ENCODE measurements at regions not wholly inside any gene's neighbourhood (a gene's known extent, or its start where the extent isn't known, plus 50 kb on each side); places are given as distances from the start of the nearest gene placed in this dataset.
"Not testable (repeated sequence)": the region's sequence is repeated elsewhere in the genome, so short reads cannot be mapped to it uniquely, and the experiment has no call there.

GRCh38 chr10:106308284-106308683 is 856.2 kb downstream of the SORCS1 start:
- Mint-ChIP-seq H3K4me1 (no peaks in the 10 kb centered on the region), H3K36me3 (ENCODE audit: insufficient read depth) (no peaks in the 10 kb centered on the region), H3K4me3 (no peak overlapping the region), H3K27me3 (no peaks in the 10 kb centered on the region), H3K9me3 (peaks cover 17% of the 10 kb centered on the region), H3K27ac (ENCODE audit: low read depth) (no peak overlapping the region)
- DNase-seq (ENCODE audit: low spot score in 2 of 2), result no peak
- no peak for ATAC-seq (replicated peaks; ENCODE audit: extremely low read depth, poor library complexity, severe bottlenecking)

- ATAC-seq (replicated peaks; ENCODE audit: extremely low read depth, poor library complexity, severe bottlenecking) (no peak), DNase-seq (ENCODE audit: low spot score in 2 of 2) (no peak)
- Mint-ChIP-seq H3K27ac (ENCODE audit: low read depth) (no peak overlapping the region), H3K9me3 (peaks cover 6% of the 10 kb centered on the region), H3K4me1 (no peaks in the 10 kb centered on the region), H3K36me3 (ENCODE audit: insufficient read depth) (no peaks in the 10 kb centered on the region), H3K27me3 (no peaks in the 10 kb centered on the region), H3K4me3 (no peak overlapping the region)
Observed at GRCh38 chr10:106304056-106304455, 860.5 kb downstream of the SORCS1 start.

DNA sequence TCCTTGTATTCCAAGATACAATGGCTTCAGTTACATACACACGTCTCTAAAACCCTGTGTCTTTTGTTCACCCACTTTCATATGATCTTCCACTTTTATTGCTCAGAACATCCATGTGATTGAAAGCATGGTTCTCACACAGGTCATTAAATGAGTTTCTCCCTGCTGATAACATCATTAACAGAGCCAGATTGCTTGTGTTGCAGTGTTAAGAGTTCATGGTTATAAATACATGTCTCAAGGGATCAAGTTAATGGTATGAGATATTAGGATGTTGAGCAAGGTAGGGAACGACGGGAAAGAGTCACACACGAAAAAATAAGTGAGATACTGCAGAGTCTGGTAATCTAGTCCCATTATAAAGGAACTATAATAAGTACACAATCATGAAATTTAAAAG is 861.5 kb downstream of the SORCS1 start:
- no peak overlapping the region for H3K27ac Mint-ChIP-seq (ENCODE audit: low read depth)
- H3K27me3 Mint-ChIP-seq, result no peaks in the 10 kb centered on the region
- H3K4me1 Mint-ChIP-seq, result no peaks in the 10 kb centered on the region
- ATAC-seq (replicated peaks; ENCODE audit: extremely low read depth, poor library complexity, severe bottlenecking) (no peak), DNase-seq (ENCODE audit: low spot score in 2 of 2) (no peak)
- H3K36me3 Mint-ChIP-seq (ENCODE audit: insufficient read depth), result no peaks in the 10 kb centered on the region
- H3K4me3 Mint-ChIP-seq, result no peak overlapping the region
- peaks cover 6% of the 10 kb centered on the region for H3K9me3 Mint-ChIP-seq

DNA sequence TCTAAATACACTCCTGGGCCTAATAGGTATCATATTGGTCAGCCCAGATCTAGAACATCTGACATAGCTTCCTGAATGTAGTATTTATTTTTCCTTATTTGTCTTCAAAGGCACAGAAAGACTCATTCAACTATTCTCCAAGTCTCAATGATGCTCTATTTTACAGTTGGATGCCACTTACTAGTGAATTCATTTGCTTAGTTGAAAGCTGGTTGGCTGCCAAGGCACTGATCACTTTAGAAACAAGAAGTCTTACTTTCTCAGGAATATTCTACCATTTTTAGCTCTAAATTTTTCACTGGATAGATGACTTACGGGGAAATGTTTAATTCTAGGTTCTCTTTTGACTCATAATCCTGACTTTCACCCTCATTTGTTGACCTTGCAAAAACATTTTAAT is 863.4 kb downstream of the SORCS1 start:
- ATAC-seq (replicated peaks; ENCODE audit: extremely low read depth, poor library complexity, severe bottlenecking), result no peak

DNA sequence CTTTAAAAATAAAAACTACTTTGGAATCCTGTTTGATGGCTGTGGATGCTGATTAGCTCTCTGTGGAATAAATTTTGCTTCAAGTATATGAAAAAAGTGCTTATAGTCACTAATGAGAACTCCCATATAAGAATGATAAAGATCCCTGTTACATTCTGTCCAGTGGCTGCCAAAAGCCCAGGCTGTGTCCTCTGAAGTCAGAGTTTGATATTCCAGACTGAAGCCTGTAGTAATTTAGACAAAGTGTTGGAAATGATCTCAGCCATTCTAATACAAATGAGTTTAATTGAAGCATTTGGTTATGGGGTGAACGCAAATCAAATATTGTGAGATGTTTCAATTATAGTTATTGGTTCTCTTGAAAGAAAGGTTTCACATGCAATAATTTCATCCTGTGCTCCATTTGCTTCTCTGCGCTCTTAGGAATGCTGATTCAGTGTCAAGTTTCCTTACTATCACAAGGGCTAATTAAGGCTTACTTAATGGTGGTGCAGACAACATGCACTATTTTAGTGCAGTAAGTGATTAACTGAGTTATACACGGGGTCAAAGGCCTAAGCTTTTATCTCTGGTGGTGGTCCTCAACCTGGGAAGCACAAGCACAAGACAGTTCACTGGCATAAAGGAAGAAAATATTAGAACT is 867.6 kb downstream of the SORCS1 start:
- ATAC-seq (replicated peaks; ENCODE audit: extremely low read depth, poor library complexity, severe bottlenecking) (no peak), DNase-seq (ENCODE audit: low spot score in 2 of 2) (no peak)
- Mint-ChIP-seq H3K4me1 (no peaks in the 10 kb centered on the region), H3K27ac (ENCODE audit: low read depth) (no peak overlapping the region), H3K4me3 (no peak overlapping the region), H3K9me3 (peaks cover 9% of the 10 kb centered on the region), H3K27me3 (no peaks in the 10 kb centered on the region), H3K36me3 (ENCODE audit: insufficient read depth) (no peaks in the 10 kb centered on the region)

More for the DNA sequence above, 863.4 kb downstream of the SORCS1 start:
- Mint-ChIP-seq H3K27ac (ENCODE audit: low read depth) (no peak overlapping the region), H3K4me3 (no peak overlapping the region), H3K9me3 (peaks cover 6% of the 10 kb centered on the region), H3K27me3 (no peaks in the 10 kb centered on the region), H3K36me3 (ENCODE audit: insufficient read depth) (no peaks in the 10 kb centered on the region), H3K4me1 (no peaks in the 10 kb centered on the region)
- no peak for DNase-seq (ENCODE audit: low spot score in 2 of 2)

- no peaks in the 10 kb centered on the region for H3K27me3 Mint-ChIP-seq
- H3K36me3 Mint-ChIP-seq (ENCODE audit: insufficient read depth), result no peaks in the 10 kb centered on the region
- peaks cover 42% of the 10 kb centered on the region for H3K9me3 Mint-ChIP-seq
- H3K4me3 Mint-ChIP-seq, result no peak overlapping the region
- DNase-seq (ENCODE audit: low spot score in 2 of 2) (no peak), ATAC-seq (replicated peaks; ENCODE audit: extremely low read depth, poor library complexity, severe bottlenecking) (no peak)
- H3K4me1 Mint-ChIP-seq, result no peaks in the 10 kb centered on the region
- H3K27ac Mint-ChIP-seq (ENCODE audit: low read depth), result no peak overlapping the region
Observed at GRCh38 chr10:106284802-106285587, 879.5 kb downstream of the SORCS1 start.

GRCh38 chr10:106280896-106281460 is 883.5 kb downstream of the SORCS1 start:
- Mint-ChIP-seq H3K36me3 (ENCODE audit: insufficient read depth) (no peaks in the 10 kb centered on the region), H3K9me3 (peaks cover 43% of the 10 kb centered on the region), H3K27me3 (no peaks in the 10 kb centered on the region), H3K4me1 (no peaks in the 10 kb centered on the region), H3K4me3 (no peak overlapping the region), H3K27ac (ENCODE audit: low read depth) (no peak overlapping the region)
- ATAC-seq (replicated peaks; ENCODE audit: extremely low read depth, poor library complexity, severe bottlenecking), result no peak
- DNase-seq (ENCODE audit: low spot score in 2 of 2), result no peak

DNA sequence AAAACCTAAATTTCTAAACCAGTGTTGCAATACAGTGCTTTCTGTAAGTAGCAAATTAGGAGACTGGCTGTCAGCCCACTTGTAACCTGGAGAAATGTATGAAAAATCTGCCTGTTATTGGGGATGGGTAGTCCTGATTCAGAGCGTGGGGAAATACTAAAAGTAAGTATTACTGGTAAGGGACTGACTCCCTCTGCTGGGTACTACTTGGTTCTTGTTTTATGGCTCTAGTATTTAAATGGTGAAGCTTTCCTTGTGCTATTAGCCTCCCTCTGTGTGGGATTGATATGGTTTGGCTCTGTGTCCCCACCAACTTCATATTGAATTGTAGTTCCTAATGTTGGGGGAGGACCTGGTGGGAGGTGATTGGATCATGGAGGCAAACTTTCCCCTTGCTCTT is 886.1 kb downstream of the SORCS1 start:
- Mint-ChIP-seq H3K9me3 (peaks cover 32% of the 10 kb centered on the region), H3K4me3 (no peak overlapping the region), H3K4me1 (no peaks in the 10 kb centered on the region), H3K27ac (ENCODE audit: low read depth) (no peak overlapping the region), H3K27me3 (no peaks in the 10 kb centered on the region), H3K36me3 (ENCODE audit: insufficient read depth) (no peaks in the 10 kb centered on the region)
- DNase-seq (ENCODE audit: low spot score in 2 of 2) (no peak), ATAC-seq (replicated peaks; ENCODE audit: extremely low read depth, poor library complexity, severe bottlenecking) (no peak)

DNA sequence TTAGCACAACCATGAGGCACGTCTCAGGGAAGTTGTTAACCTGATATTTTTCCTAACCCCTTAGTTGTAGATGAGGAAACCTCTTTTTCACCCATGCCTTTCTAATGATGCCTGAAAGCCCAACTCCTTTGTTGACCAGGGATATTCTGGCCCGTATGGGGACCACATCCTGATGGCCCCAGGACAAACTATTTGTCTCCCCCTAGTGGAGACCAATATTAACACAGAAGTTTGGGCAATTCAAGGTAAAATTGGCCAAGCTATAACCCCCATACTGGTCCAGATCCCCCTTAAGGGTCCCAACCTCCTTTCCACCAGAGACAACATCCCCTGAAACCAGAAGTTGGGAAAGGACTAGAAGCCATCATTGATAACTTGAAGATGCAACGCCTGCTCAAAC is 893.3 kb downstream of the SORCS1 start:
- Mint-ChIP-seq H3K4me3 (no peak overlapping the region), H3K36me3 (ENCODE audit: insufficient read depth) (no peaks in the 10 kb centered on the region), H3K4me1 (no peaks in the 10 kb centered on the region), H3K27ac (ENCODE audit: low read depth) (no peak overlapping the region), H3K9me3 (peaks cover 20% of the 10 kb centered on the region), H3K27me3 (no peaks in the 10 kb centered on the region)
- no peak for DNase-seq (ENCODE audit: low spot score in 2 of 2)
- no peak for ATAC-seq (replicated peaks; ENCODE audit: extremely low read depth, poor library complexity, severe bottlenecking)

GRCh38 chr10:106268000-106268399 is 896.5 kb downstream of the SORCS1 start:
- H3K27me3 Mint-ChIP-seq, result no peaks in the 10 kb centered on the region
- H3K4me3 Mint-ChIP-seq, result no peak overlapping the region
- H3K4me1 Mint-ChIP-seq, result no peaks in the 10 kb centered on the region
- no peak overlapping the region for H3K27ac Mint-ChIP-seq (ENCODE audit: low read depth)
- ATAC-seq (replicated peaks; ENCODE audit: extremely low read depth, poor library complexity, severe bottlenecking), result no peak
- H3K9me3 Mint-ChIP-seq, result peaks cover 12% of the 10 kb centered on the region
- DNase-seq (ENCODE audit: low spot score in 2 of 2), result no peak
- H3K36me3 Mint-ChIP-seq (ENCODE audit: insufficient read depth), result no peaks in the 10 kb centered on the region

DNA sequence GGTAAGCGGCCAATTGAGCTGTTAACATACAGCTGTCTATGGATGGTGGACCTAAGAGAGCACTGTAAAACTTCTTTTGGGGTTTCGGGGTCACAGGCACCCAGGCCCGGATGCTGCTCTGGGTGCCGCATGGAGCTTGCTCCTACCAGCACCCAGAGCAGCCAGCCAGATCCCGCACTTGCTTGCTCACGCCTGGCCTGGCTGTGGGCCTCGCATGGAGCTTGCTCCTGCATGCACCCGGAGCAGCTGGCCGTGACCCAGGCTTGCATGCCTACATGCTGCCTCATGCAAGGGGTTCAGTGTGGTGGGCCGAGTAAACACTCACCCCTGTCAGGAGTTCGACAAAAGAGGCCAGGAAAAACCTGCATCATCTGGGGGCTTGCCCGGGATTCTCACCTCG is 896.9 kb downstream of the SORCS1 start:
- Mint-ChIP-seq H3K27ac (ENCODE audit: low read depth) (no peak overlapping the region), H3K27me3 (no peaks in the 10 kb centered on the region), H3K36me3 (ENCODE audit: insufficient read depth) (no peaks in the 10 kb centered on the region), H3K4me1 (no peaks in the 10 kb centered on the region), H3K4me3 (no peak overlapping the region), H3K9me3 (peaks cover 12% of the 10 kb centered on the region)
- DNase-seq (ENCODE audit: low spot score in 2 of 2) (no peak), ATAC-seq (replicated peaks; ENCODE audit: extremely low read depth, poor library complexity, severe bottlenecking) (no peak)

- H3K27ac Mint-ChIP-seq (ENCODE audit: low read depth); H3K9me3 Mint-ChIP-seq; H3K4me3 Mint-ChIP-seq; ATAC-seq (replicated peaks; ENCODE audit: extremely low read depth, poor library complexity, severe bottlenecking); H3K27me3 Mint-ChIP-seq; H3K36me3 Mint-ChIP-seq (ENCODE audit: insufficient read depth); H3K4me1 Mint-ChIP-seq; DNase-seq (ENCODE audit: low spot score in 2 of 2): not testable (repeated sequence)
Observed at GRCh38 chr10:106257432-106257831, 907.1 kb downstream of the SORCS1 start.

DNA sequence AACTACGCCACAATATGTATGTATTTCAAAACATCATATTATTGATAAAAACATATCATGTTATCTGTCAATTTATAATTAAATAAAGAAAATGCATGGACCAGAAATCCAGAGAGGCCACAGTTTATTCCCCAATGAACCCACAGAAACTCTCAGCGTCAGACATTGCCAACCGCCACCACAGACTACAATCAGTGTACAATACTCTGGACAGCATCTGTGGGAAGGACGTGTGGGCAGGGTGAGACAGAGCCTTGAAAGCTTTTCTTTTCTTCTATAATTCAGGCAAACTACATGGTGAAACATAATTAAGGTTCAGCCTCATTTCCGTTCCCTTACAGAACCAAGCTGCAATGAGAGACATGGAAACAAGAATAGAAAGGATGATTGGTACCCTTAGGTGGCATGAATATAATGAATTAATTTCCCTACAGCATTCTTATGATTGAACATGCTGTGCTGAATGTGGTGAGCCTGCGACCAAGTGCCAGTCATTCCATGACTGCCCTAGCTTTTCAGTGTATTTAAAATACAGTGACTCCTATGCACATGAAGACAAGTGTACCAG is 909.3 kb downstream of the SORCS1 start:
- Mint-ChIP-seq H3K27ac (ENCODE audit: low read depth) (no peak overlapping the region), H3K27me3 (no peaks in the 10 kb centered on the region), H3K9me3 (peaks cover 6% of the 10 kb centered on the region), H3K4me3 (no peak overlapping the region), H3K36me3 (ENCODE audit: insufficient read depth) (no peaks in the 10 kb centered on the region), H3K4me1 (no peaks in the 10 kb centered on the region)
- ATAC-seq (replicated peaks; ENCODE audit: extremely low read depth, poor library complexity, severe bottlenecking) (no peak), DNase-seq (ENCODE audit: low spot score in 2 of 2) (no peak)

Data from central memory CD8-positive, alpha-beta T cell (primary cell).